ENCODE measurements at regions not wholly inside any gene's neighbourhood (a gene's known extent, or its start where the extent isn't known, plus 50 kb on each side); places are given as distances from the start of the nearest gene placed in this dataset.

GRCh38 chr12:75970310-75970709 is 61.3 kb downstream of the PHLDA1 start:
- TF ChIP-seq POLR2A (IDR thresholded peaks at IDR 0.05; ENCODE audit: low read depth, low read length) (no peak), TAF1 (IDR thresholded peaks at IDR 0.05; ENCODE audit: borderline replicate concordance, low read depth, low read length) (no peak), POLR2AphosphoS5 (IDR thresholded peaks at IDR 0.05; ENCODE audit: low read depth, low read length) (no peak)

Data from GM12892 (cell line).